Calu3 (cell line): ENCODE measurements at regions not wholly inside any gene's neighbourhood (a gene's known extent, or its start where the extent isn't known, plus 50 kb on each side); places are given as distances from the start of the nearest gene placed in this dataset.

Experiments
- BruUV-seq: library from RNA; stranded (reverse); fragments of 400-500 nt; replicated peaks from 2 replicates; lab custom pipeline; 2021; lab: Mats Ljungman, UMichigan
- CTCF ChIA-PET: fragments of 300-600 bp; sonication (Branson Sonifier 250); formaldehyde crosslinking; loops from one replicate; lab custom pipeline; 2022; ENCODE audit warnings: antibody characterized with exemption; lab: Charles Lee
- DNase-seq: peaks from one replicate; pipeline ENCODE4 v3.0.0; 2022
- H3K27ac Mint-ChIP-seq: one replicate; pipeline ENCODE4 v1.8.0; 2022; ENCODE audit warnings: mixed read lengths; ENCODE audit not compliant: unreplicated experiment
- H3K27me3 Mint-ChIP-seq: one replicate; pipeline ENCODE4 v1.8.0; 2022; ENCODE audit warnings: mixed read lengths; ENCODE audit not compliant: unreplicated experiment
- H3K36me3 Mint-ChIP-seq: one replicate; pipeline ENCODE4 v1.8.0; 2022; ENCODE audit warnings: mild to moderate bottlenecking, moderate library complexity, mixed read lengths; ENCODE audit not compliant: insufficient read depth, unreplicated experiment
- H3K4me1 Mint-ChIP-seq: one replicate; pipeline ENCODE4 v1.8.0; 2022; ENCODE audit warnings: mild to moderate bottlenecking, low read depth, mixed read lengths; ENCODE audit not compliant: unreplicated experiment
- H3K4me3 Mint-ChIP-seq: one replicate; pipeline ENCODE4 v1.8.0; 2022; ENCODE audit warnings: mild to moderate bottlenecking, low read depth, moderate library complexity, mixed read lengths; ENCODE audit not compliant: unreplicated experiment
- H3K9me3 Mint-ChIP-seq: one replicate; pipeline ENCODE4 v1.8.0; 2022; ENCODE audit warnings: low read depth, mixed read lengths; ENCODE audit not compliant: unreplicated experiment
- CTCF ChIP-seq: fragments of 200-600 bp; IDR thresholded peaks from one replicate; pipeline ENCODE4 v1.8.0; 2022; ENCODE audit warnings: antibody characterized with exemption; ENCODE audit not compliant: unreplicated experiment
- intact Hi-C: fragments of 100-400 bp; cut with micrococcal nuclease; formaldehyde crosslinking; loops from one replicate; pipeline ENCODE4 v1.10.0; 2022; ENCODE audit not compliant: unreplicated experiment

DNA sequence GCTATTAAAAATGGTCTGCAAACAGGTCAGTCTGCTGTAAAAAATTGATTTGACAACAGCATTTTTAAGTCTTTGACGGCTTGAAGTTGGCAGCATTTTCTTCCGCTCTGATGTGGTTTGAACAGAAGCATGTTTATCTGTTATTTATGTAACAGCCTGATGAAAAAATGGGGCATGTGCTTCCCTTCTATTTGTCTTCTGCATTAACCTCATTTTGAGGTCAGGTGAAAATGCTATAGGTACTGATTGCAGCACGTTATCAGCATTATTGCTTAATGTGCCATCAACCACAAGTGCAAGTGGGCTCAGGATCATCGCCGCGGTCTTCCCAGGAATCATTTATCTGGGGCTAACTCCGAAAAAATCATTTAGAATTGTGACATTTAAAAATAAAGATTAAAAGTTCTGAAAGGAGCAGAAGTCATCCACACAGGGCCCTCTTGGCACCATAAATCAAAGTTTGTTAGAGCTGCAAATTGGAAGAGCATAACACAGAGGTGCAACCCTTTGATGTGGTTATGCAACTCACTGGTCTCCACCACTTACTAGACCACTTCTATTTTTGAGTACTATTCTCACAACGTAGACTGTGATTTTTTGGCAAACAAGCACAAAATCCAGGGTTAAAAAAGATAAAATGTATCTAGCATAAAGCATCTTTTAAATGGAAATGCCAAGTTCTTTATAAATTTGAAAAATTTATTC is 307.7 kb downstream of the MDFIC start:
- Mint-ChIP-seq H3K4me3 (no peak overlapping the region), H3K9me3 (no peaks in the 10 kb centered on the region), H3K36me3 (no peaks in the 10 kb centered on the region), H3K27me3 (no peaks in the 10 kb centered on the region), H3K4me1 (peaks cover 9% of the 10 kb centered on the region), H3K27ac (no peak overlapping the region)
- DNase-seq, result no peak
- no TSS peak for BruUV-seq
- no peak for TF ChIP-seq CTCF
- CTCF ChIA-PET, result no interaction called here
- intact Hi-C loops, result loop anchor here (5.0 kb wide), 3 partner anchors 132 to 518 kb away; no protein-coding TSS in a partner anchor

GRCh38 chr7:115227473-115228235 is 305.8 kb downstream of the MDFIC start:
- Mint-ChIP-seq H3K36me3 (no peaks in the 10 kb centered on the region), H3K9me3 (no peaks in the 10 kb centered on the region), H3K27ac (no peak overlapping the region), H3K27me3 (no peaks in the 10 kb centered on the region), H3K4me1 (peaks cover 9% of the 10 kb centered on the region), H3K4me3 (no peak overlapping the region)
- intact Hi-C loops, result no loop called here
- no peak for TF ChIP-seq CTCF
- CTCF ChIA-PET, result no interaction called here
- BruUV-seq, result no TSS peak
- DNase-seq, result peak; percentile 8

DNA sequence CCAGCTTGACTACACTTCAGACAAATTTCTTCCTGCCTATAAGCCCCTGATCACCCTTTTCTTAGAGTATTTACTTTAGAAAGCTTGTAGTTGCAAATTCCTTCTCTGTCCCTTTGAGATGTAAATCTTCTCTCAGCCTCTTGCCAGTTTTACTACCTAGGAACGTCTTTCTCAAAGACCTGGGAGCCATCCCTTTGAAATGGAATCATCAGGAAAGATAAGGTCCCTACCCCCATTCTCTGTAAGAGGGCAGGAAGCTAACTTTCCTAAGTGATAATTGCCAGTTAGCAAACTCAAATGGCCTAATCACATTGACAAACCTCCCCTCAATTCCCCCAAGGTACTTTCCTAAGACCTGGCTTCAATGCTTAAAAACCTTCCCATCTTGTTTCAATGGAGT is 304.5 kb downstream of the MDFIC start:
- intact Hi-C loops, result no loop called here
- no TSS peak for BruUV-seq
- Mint-ChIP-seq H3K27ac (no peak overlapping the region), H3K36me3 (no peaks in the 10 kb centered on the region), H3K4me3 (no peak overlapping the region), H3K27me3 (no peaks in the 10 kb centered on the region), H3K9me3 (no peaks in the 10 kb centered on the region), H3K4me1 (peaks cover 8% of the 10 kb centered on the region)
- no peak for TF ChIP-seq CTCF
- CTCF ChIA-PET, result interaction anchor here (0.6 kb wide), 1 partner anchor 1652 kb away, joined by 4 read pairs; no protein-coding TSS in a partner anchor
- DNase-seq, result no peak

GRCh38 chr7:115224922-115225321 is 303.0 kb downstream of the MDFIC start:
- no peaks in the 10 kb centered on the region for H3K9me3 Mint-ChIP-seq
- TF ChIP-seq CTCF, result no peak
- no peaks in the 10 kb centered on the region for H3K27me3 Mint-ChIP-seq

More at GRCh38 chr7:115224922-115225321, 303.0 kb downstream of the MDFIC start:
- BruUV-seq, result no TSS peak
- intact Hi-C loops, result no loop called here
- Mint-ChIP-seq H3K4me1 (no peaks in the 10 kb centered on the region), H3K4me3 (no peak overlapping the region), H3K36me3 (no peaks in the 10 kb centered on the region), H3K27ac (no peak overlapping the region)
- no peak for DNase-seq
- CTCF ChIA-PET, result no interaction called here
